ENCODE measurements at regions not wholly inside any gene's neighbourhood (a gene's known extent, or its start where the extent isn't known, plus 50 kb on each side); places are given as distances from the start of the nearest gene placed in this dataset.

GRCh38 chr12:132423820-132424645 is 65.9 kb upstream of the FBRSL1 start:
- DNase-seq: no peak

GRCh38 chr12:132423251-132423819 is 66.6 kb upstream of the FBRSL1 start:
- peak; percentile 38 for DNase-seq

GRCh38 chr12:132422381-132423043 is 67.4 kb upstream of the FBRSL1 start:
- DNase-seq: no peak

GRCh38 chr12:132422040-132422380 is 67.9 kb upstream of the FBRSL1 start:
- DNase-seq: no peak

- DNase-seq: no peak
These were observed 70.2 kb upstream of the FBRSL1 start for GRCh38 chr12:132419631-132420246.

- DNase-seq: no peak
These were observed 71.5 kb upstream of the FBRSL1 start for GRCh38 chr12:132418393-132418925.

- no peak for DNase-seq
These were observed 72.2 kb upstream of the FBRSL1 start for GRCh38 chr12:132417741-132418140.

- no peak for DNase-seq
These were observed 73.1 kb upstream of the FBRSL1 start for GRCh38 chr12:132416827-132417226.

GRCh38 chr12:132416121-132416673 is 73.8 kb upstream of the FBRSL1 start:
- no peak for DNase-seq

- DNase-seq: no peak
These were observed 74.4 kb upstream of the FBRSL1 start for GRCh38 chr12:132415327-132416120.

GRCh38 chr12:132414634-132415326 is 75.2 kb upstream of the FBRSL1 start:
- DNase-seq: peak; percentile 84

GRCh38 chr12:132413931-132414588 is 75.9 kb upstream of the FBRSL1 start:
- DNase-seq: no peak

- no peak for DNase-seq
These were observed 78.5 kb upstream of the FBRSL1 start for GRCh38 chr12:132411457-132411856.

- DNase-seq: no peak
These were observed 79.1 kb upstream of the FBRSL1 start for GRCh38 chr12:132410849-132411248.

- DNase-seq: no peak
These were observed 79.7 kb upstream of the FBRSL1 start for GRCh38 chr12:132410296-132410625.

GRCh38 chr12:132409495-132410295 is 80.3 kb upstream of the FBRSL1 start:
- no peak for DNase-seq

- no peak for DNase-seq
These were observed 79.5 kb upstream of the GALNT9 start for GRCh38 chr12:132408626-132409494.

GRCh38 chr12:132407992-132408391 is 78.6 kb upstream of the GALNT9 start:
- DNase-seq: no peak

GRCh38 chr12:132407451-132407961 is 78.1 kb upstream of the GALNT9 start:
- no peak for DNase-seq
